GM11168 (cell line): ENCODE measurements at regions not wholly inside any gene's neighbourhood (a gene's known extent, or its start where the extent isn't known, plus 50 kb on each side); places are given as distances from the start of the nearest gene placed in this dataset.

Experiments used
- in situ Hi-C: fragments of 300-500 bp; cut with MboI; formaldehyde crosslinking; loops from one replicate; pipeline ENCODE4 v1.12.0; 2022; ENCODE audit warnings: low sequenced_read_pairs; ENCODE audit not compliant: unreplicated experiment

DNA sequence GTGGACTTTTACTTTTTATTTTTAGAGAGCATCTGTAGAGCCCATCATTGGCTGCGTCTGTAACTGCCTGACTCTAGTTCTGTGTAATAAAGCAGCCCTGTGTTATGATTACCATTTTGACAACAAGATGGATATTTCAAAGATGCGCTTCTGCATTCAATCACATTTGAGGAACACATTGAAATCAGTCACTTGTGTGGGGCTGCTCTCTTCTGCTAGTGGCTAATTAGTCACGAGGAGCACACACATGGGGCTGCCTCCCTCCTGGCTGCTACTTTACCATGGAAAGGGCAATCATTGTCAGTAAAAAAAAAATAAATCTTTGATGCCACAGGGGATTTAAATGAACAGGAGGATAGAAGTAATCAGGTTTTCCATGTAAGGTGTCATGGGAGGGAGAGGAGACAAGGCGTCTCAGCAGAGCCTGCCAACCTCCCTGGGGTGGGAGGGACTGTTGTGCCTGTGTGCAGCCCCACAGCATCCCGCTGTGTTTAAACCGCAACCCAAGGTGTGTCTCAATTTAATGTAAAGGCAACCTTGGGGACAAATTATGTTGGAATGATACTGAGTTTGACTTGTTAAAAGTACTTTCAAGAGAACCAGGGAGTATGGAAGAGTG lies 205.2 kb upstream of the COBL start:
- in situ Hi-C loops: no loop called here

DNA sequence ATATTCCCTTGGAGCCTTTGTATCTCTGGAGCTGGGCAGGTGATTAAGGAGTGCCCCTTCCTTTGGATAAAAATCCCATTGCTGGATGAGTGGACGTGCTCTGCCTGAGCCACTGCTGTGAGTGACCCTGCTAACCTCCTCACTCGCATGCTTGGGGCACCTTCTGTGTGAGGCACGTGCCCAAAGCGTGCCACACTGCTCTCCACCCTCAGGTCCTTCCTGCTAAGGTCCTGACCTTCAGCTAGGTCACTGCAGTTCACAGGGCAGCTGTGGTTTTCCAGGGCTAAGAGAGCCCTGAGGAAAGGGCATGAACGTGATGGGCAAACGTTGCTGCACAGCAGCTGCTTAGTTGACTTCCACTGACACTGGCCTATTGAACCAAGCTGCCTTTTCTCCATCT lies 204.4 kb upstream of the COBL start:
- in situ Hi-C loops: no loop called here

DNA sequence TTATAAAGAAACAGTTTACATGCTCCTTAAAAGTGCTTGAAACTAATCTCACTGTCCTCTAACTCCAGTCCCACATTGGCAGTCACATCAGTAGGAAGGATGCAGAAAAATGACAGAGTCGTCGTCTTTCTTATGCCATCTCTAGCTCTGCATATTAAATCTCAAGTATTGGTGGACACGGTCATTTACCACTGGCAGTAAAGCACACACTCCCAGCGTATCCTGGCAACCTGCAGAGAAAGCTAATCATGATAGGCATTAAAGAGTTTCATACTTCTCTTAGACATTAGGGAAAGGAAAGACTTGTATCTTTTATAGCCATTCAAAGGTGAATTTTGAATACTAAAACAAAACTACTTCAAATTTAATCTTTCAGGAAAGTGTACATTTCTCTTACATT lies 202.0 kb upstream of the COBL start:
- in situ Hi-C loops: no loop called here

DNA sequence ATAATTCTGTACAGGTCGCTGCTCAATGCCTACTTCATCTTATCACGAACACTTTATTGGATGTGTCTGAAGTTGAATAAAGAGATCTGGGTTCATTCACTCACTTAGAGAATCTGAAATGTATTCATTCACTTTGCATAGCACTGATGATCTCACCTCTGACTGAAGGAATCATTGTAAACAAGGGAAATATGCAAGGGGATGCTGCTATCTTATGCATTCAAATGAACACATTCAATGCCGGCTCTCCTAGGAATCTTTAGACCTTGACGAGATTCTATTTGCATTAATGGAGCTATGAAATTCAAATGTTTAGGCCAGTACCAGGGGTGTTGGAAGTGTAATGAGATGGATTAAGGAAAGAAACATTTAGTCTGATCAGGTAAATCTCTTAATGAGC lies 200.6 kb upstream of the COBL start:
- in situ Hi-C loops: no loop called here

DNA sequence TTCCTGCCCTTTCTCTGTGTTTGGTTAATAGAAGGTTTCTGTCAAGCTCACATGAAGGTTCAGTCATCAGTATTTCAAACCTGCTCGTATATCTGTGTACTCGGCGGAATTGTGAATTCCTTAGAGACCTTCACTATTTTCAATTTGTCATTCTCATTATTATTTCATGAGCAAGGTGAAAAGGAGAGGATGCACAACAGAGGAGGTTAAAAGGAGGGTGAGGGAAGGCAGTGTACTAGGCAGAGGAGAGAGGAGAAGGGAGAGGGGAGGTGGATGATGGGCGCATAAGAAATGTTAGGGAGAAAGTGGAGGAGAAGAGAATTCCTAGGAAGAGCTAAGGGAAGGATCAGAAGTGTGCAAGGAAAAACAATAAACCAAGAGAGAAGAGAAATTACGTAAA lies 185.0 kb upstream of the COBL start:
- in situ Hi-C loops: no loop called here

DNA sequence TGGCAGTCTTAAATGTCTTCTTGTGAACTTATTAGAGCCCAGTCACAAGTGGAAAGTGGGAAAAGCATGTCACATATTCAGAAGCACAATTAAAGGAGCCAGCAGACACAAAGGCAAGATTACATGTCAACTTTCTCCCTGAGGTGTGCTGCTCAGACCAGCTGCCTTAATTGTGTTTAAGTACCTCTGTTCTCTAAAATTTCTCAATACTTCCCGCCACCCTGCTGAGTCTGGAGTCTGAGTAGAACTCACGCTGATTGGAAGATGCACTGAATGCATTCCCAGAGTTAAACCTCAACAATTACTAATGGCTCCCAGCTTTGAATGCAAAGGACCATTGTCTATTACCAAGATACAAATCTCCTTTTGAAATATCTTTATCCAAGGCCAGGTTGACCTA lies 166.4 kb upstream of the COBL start:
- in situ Hi-C loops: no loop called here

DNA sequence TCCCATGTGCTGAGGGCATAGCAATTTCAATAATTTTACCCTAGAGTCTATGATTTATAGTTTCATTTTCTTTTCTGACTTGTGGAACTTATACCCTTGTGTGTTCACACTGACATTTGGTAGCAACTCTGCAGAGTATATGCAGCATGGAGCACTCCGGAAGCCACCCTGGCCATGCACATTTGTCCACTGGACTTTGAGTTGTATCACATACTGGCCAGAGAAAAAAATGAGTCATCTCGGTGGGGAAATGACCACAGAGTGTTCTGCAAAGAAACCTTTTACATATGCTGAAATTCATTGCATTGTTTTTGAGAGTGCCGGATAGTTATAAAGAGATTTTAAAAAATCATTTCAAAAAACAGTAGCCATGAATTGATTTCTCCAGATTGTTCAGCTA lies 164.8 kb upstream of the COBL start:
- in situ Hi-C loops: no loop called here

DNA sequence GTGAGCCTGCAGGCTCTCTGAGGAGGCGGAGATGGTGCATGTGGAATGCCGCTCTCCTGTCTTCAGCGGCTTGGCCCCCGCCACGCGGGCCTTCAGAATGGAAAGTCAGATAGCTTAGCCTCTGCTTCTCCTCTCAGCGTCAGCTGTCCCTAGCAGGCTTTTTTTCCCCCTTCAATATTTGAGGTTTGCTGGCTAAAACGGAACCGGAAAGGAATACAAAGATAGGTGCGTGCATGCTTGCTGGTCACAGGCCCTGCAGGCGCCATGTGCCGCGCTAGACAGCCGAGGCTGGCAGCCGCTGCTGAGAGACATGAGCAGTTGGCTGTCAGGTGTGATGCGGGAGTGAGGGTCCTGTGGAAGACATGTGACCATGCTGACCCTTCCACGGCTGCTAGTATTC lies 161.2 kb upstream of the COBL start:
- in situ Hi-C loops: no loop called here

DNA sequence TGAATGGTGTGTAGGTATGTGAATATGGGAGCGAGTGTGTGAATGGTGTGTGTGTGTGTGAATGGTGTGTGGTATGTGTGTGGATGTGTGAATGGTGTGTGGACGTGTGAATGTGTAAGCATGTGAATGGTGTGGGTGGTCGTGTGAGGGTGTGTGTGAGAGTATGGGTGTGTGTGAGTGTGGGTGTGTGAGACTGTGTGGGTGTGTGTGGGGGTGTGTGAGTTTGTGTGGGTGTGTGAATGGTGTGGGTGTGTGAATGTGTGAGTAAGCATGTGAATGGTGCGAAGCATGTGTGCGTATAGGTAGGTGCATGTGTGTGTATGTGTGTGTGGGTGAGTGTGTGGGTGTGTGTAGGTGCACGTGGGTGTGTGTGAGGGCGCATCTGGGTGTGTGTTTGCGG lies 160.7 kb upstream of the COBL start:
- in situ Hi-C loops: no loop called here

DNA sequence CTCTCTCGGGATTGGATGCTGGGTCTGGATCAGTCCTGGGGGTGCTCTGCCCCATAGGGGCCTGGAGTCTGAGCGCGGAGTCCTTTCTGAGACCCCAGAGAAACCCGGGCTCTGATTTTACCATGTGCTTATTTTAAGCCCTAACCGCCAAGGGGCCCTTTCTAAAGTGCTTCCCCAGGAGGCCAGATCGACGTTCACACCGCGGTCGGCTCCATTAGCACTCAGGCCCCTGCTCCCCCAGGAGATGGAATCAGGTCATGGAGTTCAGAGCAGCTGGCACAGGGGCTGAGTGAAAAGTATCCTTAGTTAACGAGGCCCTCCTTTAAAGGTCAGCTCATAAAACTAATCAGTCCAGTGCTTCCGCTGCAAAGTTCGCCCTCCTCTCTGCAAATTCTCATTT lies 159.4 kb upstream of the COBL start:
- in situ Hi-C loops: no loop called here

DNA sequence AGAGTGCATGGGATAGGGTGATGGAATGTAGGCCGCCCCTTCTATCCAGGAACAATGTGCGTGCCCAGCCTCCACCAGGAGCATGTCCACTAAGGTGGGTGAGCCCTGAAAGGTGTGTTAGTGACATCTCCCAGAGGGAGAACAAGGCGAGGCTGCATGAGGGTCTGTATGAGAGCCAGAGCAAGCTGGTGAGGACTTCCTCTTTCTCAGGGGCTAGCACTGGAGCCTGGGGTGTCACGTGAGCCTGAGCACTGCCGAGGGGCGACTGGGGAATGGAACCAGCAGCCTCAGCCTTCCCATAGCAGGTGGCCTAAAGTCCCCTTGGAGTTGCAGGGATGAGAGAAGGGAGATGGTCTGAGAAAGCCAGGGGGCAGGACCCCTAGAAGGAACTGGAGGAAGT lies 156.3 kb upstream of the COBL start:
- in situ Hi-C loops: no loop called here

DNA sequence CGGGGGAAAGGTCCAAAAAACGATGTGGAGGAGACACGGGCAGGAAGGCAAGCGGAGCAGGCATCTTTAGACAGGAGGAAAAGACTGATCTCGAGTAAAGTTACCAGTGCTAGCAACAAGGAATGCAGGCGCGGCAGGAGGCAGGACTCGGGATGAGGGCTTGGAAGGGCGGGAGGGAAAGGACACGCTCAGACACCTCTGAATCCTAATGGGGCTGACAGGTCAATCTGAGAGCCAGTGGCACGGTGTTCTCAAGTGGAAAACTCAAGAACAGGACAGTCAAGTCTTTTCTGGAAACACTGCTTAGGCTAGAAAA lies 155.3 kb upstream of the COBL start:
- in situ Hi-C loops: no loop called here

DNA sequence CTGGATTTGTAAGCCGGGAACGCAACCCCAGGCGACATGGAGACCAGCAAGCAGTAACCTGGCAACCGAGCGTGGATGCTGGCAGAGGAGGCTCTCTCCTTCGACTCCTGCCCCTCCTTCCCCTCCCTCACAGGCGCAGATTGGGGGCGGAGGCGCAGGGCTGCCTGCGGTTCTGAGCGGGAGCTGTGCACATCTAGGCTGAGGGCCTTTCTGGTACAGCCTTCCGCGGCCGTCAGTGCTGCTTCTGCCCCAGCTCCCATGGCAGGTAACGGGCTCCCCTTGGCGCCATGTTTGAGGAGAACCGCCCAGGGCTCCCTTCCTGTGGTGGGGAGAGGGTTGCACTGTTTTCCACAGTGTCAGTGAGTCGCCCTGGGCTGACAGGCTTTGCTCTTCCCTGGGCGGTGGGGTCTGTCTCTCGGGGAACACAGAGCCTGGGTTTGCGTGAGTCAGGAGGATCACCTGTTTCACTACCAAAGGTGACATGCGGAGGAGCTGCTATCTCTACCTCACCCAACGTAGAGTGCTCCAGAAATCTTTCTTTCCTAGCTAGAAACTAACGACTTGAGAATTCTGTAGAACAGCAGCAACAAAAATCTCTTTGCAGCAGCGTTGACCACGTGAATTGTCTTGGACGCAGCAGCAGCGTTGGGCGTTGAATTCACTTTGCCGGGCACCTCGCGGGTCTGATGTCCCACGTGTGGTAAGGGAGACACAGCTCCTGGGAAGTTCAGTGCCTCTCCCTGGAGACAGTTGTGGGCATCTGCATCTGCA lies 154.8 kb upstream of the COBL start:
- in situ Hi-C loops: no loop called here

DNA sequence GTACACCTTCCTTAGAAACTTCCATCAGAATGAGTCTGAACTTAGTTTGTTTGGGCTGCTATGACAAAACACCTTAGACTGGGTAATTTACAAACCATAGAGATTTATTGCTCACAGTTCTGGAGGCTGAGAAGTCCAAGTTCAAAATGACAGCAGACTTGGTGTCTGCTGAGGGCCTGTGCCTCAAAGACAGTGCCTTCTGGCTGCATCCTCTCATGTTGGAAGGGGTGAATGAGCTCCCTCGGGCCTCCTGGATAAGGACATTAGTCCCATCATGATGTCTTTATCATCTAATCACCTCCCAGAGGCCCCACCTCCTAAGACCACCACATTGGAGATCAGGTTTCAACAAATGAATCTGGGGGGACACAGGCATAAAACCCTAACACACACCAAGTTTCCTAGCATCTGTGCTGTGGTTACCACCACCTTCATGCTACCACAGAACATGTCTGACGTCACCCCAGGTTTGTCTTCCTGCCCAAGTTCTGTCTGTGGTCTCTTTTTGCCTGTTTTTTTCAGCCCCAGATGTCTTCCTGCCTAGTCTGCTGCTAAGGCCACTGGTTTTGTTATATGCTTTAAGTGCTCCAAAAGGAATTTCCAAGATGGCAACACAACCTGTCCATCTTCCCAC lies 150.9 kb upstream of the COBL start:
- in situ Hi-C loops: no loop called here

DNA sequence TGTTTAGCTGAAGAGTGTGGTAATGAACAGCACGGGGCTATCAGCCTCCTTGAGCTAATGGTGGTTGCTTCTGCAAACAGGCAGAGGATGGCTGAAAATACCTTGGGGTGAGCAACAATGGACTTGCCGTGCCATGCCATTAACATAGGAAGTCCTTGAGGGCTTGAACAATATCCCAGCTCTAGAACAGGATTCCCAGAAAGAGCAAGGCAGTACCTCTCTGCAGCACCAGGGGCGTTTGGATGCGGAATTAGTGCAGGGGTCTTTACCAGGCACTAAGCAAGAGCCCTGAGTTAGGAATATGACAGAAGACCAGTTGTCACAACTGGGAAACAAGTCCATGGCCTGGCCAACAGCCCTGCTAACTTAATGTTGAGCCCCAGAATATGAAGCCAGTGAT lies 143.2 kb upstream of the COBL start:
- in situ Hi-C loops: no loop called here

DNA sequence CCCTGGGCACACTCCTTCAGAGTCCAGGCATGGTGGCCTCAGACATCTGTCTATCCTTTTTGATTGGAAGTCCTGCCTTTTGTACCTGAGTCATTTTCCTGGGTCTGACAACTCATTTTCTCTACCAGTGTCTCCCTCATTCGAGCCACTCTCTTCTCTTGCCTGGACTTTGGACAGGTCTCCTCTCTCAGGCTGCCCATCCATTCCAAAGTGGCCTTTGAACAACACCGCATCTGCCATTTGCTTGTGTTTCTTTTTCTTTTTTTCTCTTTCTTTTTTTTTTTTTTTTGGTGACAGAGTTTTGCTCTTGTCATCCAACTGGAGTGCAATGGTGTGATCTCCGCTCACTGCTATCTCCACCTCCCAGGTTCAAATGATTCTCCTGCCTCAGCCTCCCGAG lies 142.1 kb upstream of the COBL start:
- in situ Hi-C loops: no loop called here

DNA sequence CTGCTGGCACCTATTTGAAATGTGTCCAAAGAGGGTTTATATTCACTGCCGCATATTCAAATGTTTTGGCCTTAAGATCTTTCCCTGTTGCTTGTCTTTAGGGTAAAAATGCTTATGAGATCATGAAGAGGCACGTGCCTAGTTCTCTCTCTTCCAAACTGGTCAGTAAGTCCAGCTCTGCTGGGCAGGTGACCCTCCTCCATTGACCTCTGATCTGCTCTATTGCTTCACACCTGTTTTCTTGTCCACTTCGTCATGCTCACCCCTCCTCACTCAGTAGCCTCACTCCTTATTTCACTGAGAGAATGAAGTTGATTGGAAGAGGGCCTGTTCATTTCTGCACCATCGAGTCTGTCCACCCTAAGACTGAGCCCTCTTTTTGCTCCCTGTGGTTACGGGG lies 140.5 kb upstream of the COBL start:
- in situ Hi-C loops: no loop called here

DNA sequence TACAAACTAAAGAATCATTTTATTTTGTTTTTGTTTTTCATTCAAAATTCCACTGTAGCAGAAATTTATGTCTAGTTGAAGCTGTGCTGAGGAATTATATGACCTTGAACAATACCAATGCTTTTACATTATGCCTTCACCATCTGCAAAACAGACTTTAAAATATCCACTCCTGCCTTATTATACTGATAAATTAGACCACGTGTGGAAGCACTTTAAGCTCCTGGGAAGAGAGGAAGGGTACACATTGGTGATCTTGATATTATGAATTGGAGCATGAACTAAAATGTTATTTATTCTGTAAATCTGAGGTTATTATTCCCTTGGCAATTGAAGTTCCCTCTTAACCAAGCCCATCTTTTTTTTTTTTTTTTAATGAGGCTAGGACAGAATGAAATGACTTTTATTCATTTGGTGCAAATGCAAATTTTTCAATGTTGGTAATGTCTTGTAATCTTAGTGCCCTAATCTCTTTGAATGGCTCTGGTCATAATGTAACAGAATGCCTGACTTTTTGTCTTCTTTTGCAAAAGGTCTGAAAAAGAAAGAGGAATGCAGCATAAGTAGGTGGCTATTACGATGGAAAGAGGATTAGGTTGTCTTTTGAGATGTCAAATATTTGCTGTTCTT lies 139.9 kb upstream of the COBL start:
- in situ Hi-C loops: no loop called here

DNA sequence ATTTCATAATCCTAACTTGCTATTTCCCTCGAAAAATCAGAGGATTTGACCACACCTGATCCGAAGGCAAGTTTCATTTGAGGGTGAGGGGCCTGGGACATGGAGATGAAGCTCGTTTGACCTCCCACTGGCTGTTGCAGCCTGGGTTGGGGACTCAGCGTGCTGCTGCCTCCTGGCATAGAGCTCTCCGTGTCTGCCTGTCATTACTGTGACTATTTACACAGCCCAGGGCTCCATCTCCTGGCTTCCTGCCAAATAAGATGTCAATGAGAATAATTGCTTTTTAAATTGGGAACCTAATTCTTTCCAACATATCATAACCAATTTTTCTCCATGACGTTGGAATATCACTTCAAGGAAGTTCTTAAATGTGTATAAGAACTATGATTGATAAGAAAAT lies 139.3 kb upstream of the COBL start:
- in situ Hi-C loops: no loop called here

DNA sequence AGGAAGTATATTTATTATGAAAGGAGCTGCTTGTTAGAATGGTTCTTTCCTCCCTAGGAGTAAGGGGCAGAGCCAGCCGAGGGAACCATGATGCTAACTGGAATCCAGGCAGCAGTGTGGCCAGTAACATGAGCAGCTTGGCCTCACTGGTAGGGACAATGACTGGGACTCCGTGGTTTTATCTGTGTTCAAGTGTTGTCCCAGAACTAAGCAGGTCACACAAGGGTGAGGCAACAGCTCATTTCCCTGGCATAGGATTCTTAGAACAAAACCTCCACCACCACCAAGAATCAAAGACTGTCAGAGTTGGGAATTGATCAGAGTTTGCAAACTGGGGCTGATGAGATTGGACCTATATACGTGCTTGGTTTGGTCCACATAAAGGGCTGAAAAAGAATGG lies 138.9 kb upstream of the COBL start:
- in situ Hi-C loops: no loop called here

DNA sequence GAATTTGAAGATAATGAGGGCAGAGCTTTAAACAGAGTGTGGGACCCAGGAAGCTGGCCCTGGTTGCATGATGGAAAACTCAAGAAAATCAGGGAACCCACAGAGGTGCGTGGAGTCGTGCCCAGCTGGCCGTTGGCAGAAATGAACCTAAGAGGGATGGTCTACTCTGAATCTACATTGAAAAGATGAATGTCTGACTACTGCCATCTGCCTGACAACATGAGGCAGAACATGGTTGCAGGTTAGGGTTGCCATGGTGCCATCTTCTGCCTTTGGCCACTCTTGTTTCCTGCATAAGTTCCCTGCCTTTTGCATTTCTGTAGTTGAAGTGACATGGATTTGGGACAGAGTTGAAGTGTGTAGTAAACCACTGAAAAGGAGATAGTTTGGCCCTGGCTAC lies 138.5 kb upstream of the COBL start:
- in situ Hi-C loops: no loop called here

DNA sequence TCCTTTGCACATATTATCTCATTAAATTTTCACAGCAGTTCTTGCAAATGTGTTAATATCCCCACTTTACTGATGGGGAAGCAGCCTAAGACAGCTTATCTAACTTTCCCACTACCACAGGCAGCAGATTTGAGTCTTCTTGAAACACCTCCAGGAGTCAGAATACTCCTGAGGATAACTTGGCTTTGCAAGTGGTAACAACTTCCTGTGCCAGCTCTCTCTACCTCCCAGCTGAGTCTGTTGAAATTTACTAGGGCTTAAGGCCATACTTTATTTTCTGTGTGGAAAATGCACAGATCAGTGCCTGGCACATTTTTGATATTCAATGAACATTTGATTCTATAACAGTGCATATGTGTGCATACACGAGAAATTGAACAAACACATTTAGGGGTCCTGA lies 136.1 kb upstream of the COBL start:
- in situ Hi-C loops: no loop called here
